ENCODE measurements at regions not wholly inside any gene's neighbourhood (a gene's known extent, or its start where the extent isn't known, plus 50 kb on each side); places are given as distances from the start of the nearest gene placed in this dataset.

DNA sequence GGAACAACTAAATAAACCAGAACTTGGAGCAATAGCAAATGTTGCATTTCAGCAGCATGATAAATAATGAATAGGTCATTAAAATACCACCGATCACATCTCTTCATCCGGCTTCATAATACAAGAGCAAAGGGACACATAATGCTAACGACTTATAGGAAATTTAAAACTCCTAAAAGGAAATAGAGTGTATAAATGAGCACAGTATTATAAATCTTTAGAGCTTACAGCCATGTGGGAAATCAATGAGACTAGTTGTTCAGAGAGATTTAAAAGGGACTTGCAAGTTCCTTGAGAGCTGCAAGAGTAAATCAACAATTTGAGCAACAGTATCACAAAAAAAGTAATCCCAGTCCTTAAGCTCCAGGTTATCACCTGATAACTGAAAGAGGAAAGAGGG lies 677.0 kb downstream of the PLOD2 start:
- TF ChIP-seq, protein P1, sequence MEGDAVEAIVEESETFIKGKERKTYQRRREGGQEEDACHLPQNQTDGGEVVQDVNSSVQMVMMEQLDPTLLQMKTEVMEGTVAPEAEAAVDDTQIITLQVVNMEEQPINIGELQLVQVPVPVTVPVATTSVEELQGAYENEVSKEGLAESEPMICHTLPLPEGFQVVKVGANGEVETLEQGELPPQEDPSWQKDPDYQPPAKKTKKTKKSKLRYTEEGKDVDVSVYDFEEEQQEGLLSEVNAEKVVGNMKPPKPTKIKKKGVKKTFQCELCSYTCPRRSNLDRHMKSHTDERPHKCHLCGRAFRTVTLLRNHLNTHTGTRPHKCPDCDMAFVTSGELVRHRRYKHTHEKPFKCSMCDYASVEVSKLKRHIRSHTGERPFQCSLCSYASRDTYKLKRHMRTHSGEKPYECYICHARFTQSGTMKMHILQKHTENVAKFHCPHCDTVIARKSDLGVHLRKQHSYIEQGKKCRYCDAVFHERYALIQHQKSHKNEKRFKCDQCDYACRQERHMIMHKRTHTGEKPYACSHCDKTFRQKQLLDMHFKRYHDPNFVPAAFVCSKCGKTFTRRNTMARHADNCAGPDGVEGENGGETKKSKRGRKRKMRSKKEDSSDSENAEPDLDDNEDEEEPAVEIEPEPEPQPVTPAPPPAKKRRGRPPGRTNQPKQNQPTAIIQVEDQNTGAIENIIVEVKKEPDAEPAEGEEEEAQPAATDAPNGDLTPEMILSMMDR (IDR thresholded peaks at IDR 0.05): no peak
- TF ChIP-seq EP300 (IDR thresholded peaks at IDR 0.05): no peak
- no peak for TF ChIP-seq POLR2A (IDR thresholded peaks at IDR 0.05)

All from tibial nerve (tissue), 4 donors.